HepG2 (cell line): ENCODE measurements at regions not wholly inside any gene's neighbourhood (a gene's known extent, or its start where the extent isn't known, plus 50 kb on each side); places are given as distances from the start of the nearest gene placed in this dataset.

Experiments
- ARNT ChIP-seq: fragments of 450-650 bp; IDR thresholded peaks from 2 replicates; pipeline ENCODE4 v1.6.1; 2017
- HNF4A ChIP-seq: sonication (generic); formaldehyde crosslinking; IDR thresholded peaks from 2 replicates; pipeline ENCODE4 v1.4.0; 2020; ENCODE audit warnings: missing genetic modification reagents
- LCORL ChIP-seq, 2 experiments: fragments of 450-650 bp in 1 of 2; sonication (generic) in 1 of 2; formaldehyde crosslinking in 1 of 2; IDR thresholded peaks; 2 replicates each; pipeline versions ENCODE4 v1.5.0 to v1.6.1; 2017 to 2020; ENCODE audit warnings: antibody characterized with exemption in 1 of 2, missing genetic modification reagents in 1 of 2
- MAX ChIP-seq: IDR thresholded peaks from 2 replicates; pipeline ENCODE4 v1.6.1; 2012; ENCODE audit warnings: inconsistent platforms
- MNT ChIP-seq: fragments of 450-650 bp; IDR thresholded peaks from 2 replicates; pipeline ENCODE4 v1.6.1; 2016
- MTA1 ChIP-seq: sonication (generic); formaldehyde crosslinking; IDR thresholded peaks from 2 replicates; pipeline ENCODE4 v1.4.0; 2020; ENCODE audit warnings: missing genetic modification reagents, mild to moderate bottlenecking, borderline replicate concordance
- MYC ChIP-seq: sonication (generic); formaldehyde crosslinking; IDR thresholded peaks from 2 replicates; pipeline ENCODE4 v1.9.0; 2021; ENCODE audit warnings: missing genetic modification reagents, borderline replicate concordance
- POGZ ChIP-seq: sonication (generic); formaldehyde crosslinking; IDR thresholded peaks from 2 replicates; pipeline ENCODE4 v1.4.0; 2020; ENCODE audit warnings: mild to moderate bottlenecking, missing genetic modification reagents
- RFXAP ChIP-seq: sonication (generic); formaldehyde crosslinking; IDR thresholded peaks from 2 replicates; pipeline ENCODE4 v1.4.0; 2020; ENCODE audit warnings: missing genetic modification reagents, borderline replicate concordance
- SRSF1 ChIP-seq: fragments of 200-400 bp; formaldehyde crosslinking; optimal IDR thresholded peaks from 2 replicates; pipeline ENCODE3; 2017; ENCODE audit warnings: mild to moderate bottlenecking, low read depth, low read length, moderate library complexity
- TFAP4 ChIP-seq: sonication (generic); IDR thresholded peaks from 2 replicates; pipeline ENCODE4 v1.6.1; 2016; ENCODE audit warnings: low read depth, borderline replicate concordance
- YY1 ChIP-seq: IDR thresholded peaks from 2 replicates; pipeline ENCODE4 v1.6.1; 2011; ENCODE audit warnings: low read length, low read depth, moderate library complexity, mild to moderate bottlenecking; ENCODE audit not compliant: insufficient read depth, insufficient replicate concordance
- ZNF292 ChIP-seq: sonication (generic); formaldehyde crosslinking; IDR thresholded peaks from 2 replicates; pipeline ENCODE4 v1.8.1; 2022; ENCODE audit warnings: mild to moderate bottlenecking, low read depth, missing genetic modification reagents, borderline replicate concordance
- ZNF335 ChIP-seq: sonication (generic); formaldehyde crosslinking; IDR thresholded peaks from 2 replicates; pipeline ENCODE4 v1.4.0; 2020; ENCODE audit warnings: missing genetic modification reagents
- ZNF343 ChIP-seq: sonication (generic); formaldehyde crosslinking; IDR thresholded peaks from 2 replicates; pipeline ENCODE4 v1.4.0; 2020; ENCODE audit warnings: mild to moderate bottlenecking, missing genetic modification reagents
- ZNF510 ChIP-seq: sonication (generic); formaldehyde crosslinking; IDR thresholded peaks from 2 replicates; pipeline ENCODE4 v1.4.0; 2020; ENCODE audit warnings: low read depth, mild to moderate bottlenecking, missing genetic modification reagents
- ZNF788 ChIP-seq: sonication (generic); formaldehyde crosslinking; IDR thresholded peaks from 2 replicates; pipeline ENCODE4 v1.5.0; 2020; ENCODE audit warnings: mild to moderate bottlenecking, missing genetic modification reagents, borderline replicate concordance
- ZNF891 ChIP-seq: sonication (generic); formaldehyde crosslinking; IDR thresholded peaks from 2 replicates; pipeline ENCODE4 v1.5.0; 2020; ENCODE audit warnings: mild to moderate bottlenecking, missing genetic modification reagents
- TF ChIP-seq, protein P1 (sequence below): sonication (generic); formaldehyde crosslinking; IDR thresholded peaks from 2 replicates; pipeline ENCODE4 v1.4.0; 2020; ENCODE audit warnings: mild to moderate bottlenecking, missing genetic modification reagents
- TF ChIP-seq, protein P2 (sequence below): sonication (generic); formaldehyde crosslinking; IDR thresholded peaks from 2 replicates; pipeline ENCODE4 v1.8.1; 2023; ENCODE audit warnings: mild to moderate bottlenecking, missing genetic modification reagents
- TF ChIP-seq, protein P3 (sequence below): sonication (generic); formaldehyde crosslinking; IDR thresholded peaks from 2 replicates; pipeline ENCODE4 v1.5.0; 2020; ENCODE audit warnings: mild to moderate bottlenecking, missing genetic modification reagents, borderline replicate concordance

- TF ChIP-seq POGZ (CRISPR knock-in tag) (peak; percentile 22; the same call in 1 of the 2 replicates), MTA1 (peak; percentile 47; the same call in 1 of the 2 replicates), SRSF1 (peak; percentile 30), ARNT (no peak), ZNF891 (CRISPR knock-in tag) (0 out of 2 replicates have a peak, but pooled peaks have one; percentile 25), MYC (no peak), RFXAP (CRISPR knock-in tag) (no peak), LCORL (IDR thresholded peaks at IDR 0.05) (no peak), LCORL (CRISPR knock-in tag; IDR thresholded peaks at IDR 0.05) (no peak), MNT (no peak), ZNF343 (CRISPR knock-in tag) (no peak), ZNF788 (CRISPR knock-in tag) (no peak), HNF4A (CRISPR knock-in tag) (peak; percentile 81), ZNF292 (CRISPR knock-in tag) (no peak), YY1 (peak; percentile 14), TFAP4 (peak; percentile 61; the same call in 1 of the 2 replicates), ZNF335 (CRISPR knock-in tag) (no peak), MAX (0 out of 2 replicates have a peak, but pooled peaks have one; percentile 16), ZNF510 (no peak)
- TF ChIP-seq, protein P1, sequence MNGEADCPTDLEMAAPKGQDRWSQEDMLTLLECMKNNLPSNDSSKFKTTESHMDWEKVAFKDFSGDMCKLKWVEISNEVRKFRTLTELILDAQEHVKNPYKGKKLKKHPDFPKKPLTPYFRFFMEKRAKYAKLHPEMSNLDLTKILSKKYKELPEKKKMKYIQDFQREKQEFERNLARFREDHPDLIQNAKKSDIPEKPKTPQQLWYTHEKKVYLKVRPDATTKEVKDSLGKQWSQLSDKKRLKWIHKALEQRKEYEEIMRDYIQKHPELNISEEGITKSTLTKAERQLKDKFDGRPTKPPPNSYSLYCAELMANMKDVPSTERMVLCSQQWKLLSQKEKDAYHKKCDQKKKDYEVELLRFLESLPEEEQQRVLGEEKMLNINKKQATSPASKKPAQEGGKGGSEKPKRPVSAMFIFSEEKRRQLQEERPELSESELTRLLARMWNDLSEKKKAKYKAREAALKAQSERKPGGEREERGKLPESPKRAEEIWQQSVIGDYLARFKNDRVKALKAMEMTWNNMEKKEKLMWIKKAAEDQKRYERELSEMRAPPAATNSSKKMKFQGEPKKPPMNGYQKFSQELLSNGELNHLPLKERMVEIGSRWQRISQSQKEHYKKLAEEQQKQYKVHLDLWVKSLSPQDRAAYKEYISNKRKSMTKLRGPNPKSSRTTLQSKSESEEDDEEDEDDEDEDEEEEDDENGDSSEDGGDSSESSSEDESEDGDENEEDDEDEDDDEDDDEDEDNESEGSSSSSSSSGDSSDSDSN (CRISPR knock-in tag) = peak; percentile 37; the same call in 1 of the 2 replicates
- TF ChIP-seq, protein P2, sequence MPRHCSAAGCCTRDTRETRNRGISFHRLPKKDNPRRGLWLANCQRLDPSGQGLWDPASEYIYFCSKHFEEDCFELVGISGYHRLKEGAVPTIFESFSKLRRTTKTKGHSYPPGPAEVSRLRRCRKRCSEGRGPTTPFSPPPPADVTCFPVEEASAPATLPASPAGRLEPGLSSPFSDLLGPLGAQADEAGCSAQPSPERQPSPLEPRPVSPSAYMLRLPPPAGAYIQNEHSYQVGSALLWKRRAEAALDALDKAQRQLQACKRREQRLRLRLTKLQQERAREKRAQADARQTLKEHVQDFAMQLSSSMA (CRISPR knock-in tag) = 0 out of 2 replicates have a peak, but pooled peaks have one; percentile 39
- TF ChIP-seq, protein P3, sequence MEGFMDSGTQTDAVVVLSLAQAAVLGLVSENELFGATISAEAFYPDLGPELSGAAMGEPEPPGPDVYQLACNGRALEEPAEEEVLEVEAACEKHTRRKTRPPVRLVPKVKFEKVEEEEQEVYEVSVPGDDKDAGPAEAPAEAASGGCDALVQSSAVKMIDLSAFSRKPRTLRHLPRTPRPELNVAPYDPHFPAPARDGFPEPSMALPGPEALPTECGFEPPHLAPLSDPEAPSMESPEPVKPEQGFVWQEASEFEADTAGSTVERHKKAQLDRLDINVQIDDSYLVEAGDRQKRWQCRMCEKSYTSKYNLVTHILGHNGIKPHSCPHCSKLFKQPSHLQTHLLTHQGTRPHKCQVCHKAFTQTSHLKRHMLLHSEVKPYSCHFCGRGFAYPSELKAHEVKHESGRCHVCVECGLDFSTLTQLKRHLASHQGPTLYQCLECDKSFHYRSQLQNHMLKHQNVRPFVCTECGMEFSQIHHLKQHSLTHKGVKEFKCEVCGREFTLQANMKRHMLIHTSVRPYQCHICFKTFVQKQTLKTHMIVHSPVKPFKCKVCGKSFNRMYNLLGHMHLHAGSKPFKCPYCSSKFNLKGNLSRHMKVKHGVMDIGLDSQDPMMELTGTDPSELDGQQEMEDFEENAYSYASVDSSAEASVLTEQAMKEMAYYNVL = no peak
Measured at GRCh38 chr6:156630613-156631302, 146.4 kb upstream of the ARID1B start (continued).
